OCI-LY3 (cell line): ENCODE measurements at regions not wholly inside any gene's neighbourhood (a gene's known extent, or its start where the extent isn't known, plus 50 kb on each side); places are given as distances from the start of the nearest gene placed in this dataset.

Experiments
- CTCF ChIP-seq: fragments of 200-600, 300-600 bp; sonication (generic); IDR thresholded peaks from 2 replicates; pipeline ENCODE4 v1.5.1; 2014; ENCODE audit warnings: antibody characterized with exemption, low read length, low read depth
- EZH2phosphoT487 ChIP-seq: fragments of 200-600 bp; shearing (Covaris generic); IDR thresholded peaks from 2 replicates; pipeline ENCODE4 v1.6.1; 2018; ENCODE audit warnings: antibody characterized with exemption, mixed run types, low read depth

DNA sequence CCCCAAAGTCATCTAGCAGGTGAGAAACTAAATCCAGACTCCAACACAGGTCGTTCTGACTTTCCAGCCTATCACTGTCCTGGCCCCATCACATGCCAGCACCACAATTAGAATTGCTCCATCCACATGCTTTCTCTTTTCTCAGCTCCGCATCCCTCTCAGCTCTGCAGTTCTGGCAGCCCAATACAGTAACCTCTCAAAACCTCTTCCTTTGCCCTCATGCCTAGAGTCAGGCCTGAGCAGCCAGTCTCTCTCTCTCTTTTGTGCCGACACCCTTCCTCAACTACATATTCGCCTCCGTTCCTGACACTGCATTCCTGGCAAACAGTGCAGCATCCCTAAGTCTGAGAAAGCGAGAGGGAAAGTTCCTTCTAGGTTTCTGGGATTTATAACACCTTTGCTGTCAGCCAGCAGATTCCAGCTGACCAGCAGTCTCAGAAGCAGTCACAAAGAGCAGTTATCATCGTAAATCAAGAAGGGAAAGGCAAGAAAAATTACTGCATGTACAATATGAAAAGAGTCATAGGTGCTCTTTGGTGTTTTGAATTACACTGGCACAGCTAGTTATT, 258.0 kb downstream of the FAT3 start:
- TF ChIP-seq CTCF (no peak), EZH2phosphoT487 (no peak)
